LNCAP (cell line): ENCODE measurements at regions not wholly inside any gene's neighbourhood (a gene's known extent, or its start where the extent isn't known, plus 50 kb on each side); places are given as distances from the start of the nearest gene placed in this dataset.

Experiments
- CTCF ChIP-seq: fragments of 450-650 bp; IDR thresholded peaks from 2 replicates; pipeline ENCODE4 v1.5.1; 2017; ENCODE audit warnings: mild to moderate bottlenecking

GRCh38 chr12:68387338-68387737, 55.2 kb upstream of the MDM1 start:
- TF ChIP-seq CTCF, result no peak

DNA sequence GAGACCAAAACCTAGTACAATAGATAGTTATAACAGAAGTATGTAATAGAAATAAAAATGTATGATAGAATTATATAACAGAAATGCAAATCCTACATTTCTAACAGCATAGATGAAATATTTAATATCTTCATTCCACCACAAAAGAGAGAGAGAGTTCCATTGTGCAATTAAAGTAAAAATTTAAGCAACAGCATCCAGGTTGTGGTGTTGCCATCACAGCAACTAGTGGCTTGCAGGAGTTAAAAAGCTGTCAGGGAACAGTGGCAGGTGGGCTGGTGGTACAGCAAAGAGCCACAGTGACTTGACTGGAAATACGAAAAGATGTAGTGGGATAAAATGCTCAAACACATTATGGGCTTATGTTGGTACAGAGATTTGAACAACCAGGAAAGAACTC, 57.1 kb upstream of the MDM1 start:
- TF ChIP-seq CTCF, result no peak

DNA sequence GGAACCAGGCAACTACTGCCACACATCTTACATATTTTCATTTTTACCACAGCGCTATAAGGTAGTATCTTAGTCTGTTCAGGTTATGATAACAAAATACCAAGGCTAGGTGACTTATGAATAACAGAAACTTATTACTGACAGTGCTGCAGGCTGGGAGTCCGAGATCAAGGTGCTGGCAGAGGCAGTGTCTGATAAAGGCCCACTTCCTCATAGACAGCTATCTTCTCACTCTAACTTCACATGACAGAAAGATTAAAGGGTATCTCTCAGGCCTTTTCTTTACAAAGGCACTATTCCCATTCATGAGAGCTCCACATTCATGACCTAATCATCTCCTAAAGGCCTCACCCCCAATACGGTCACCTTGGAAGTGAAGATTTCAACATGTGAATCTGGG, 59.8 kb upstream of the MDM1 start:
- no peak for TF ChIP-seq CTCF

GRCh38 chr12:68392376-68392775, 60.2 kb upstream of the MDM1 start:
- no peak for TF ChIP-seq CTCF

DNA sequence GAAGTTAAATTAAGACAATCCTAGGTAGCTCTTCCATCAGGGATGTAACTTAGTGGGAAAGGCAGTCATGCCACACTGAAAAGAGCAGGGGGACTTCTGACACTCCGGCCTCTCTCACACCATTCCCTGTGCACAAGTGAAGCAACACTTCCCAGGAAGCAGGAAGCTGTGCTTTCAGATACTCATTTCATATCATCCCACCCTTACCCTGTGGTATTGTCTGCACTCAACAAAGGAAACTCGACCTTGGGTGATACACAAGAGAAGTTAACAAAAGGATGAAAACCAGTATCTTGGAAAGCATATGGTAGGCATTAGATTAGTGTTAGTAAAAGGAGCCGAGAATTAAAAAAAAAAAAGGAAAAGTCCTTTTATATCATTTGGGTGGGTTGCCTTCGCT, 61.3 kb upstream of the MDM1 start:
- no peak for TF ChIP-seq CTCF

- no peak for TF ChIP-seq CTCF
Observed at GRCh38 chr12:68397566-68398158, 65.5 kb upstream of the MDM1 start.

DNA sequence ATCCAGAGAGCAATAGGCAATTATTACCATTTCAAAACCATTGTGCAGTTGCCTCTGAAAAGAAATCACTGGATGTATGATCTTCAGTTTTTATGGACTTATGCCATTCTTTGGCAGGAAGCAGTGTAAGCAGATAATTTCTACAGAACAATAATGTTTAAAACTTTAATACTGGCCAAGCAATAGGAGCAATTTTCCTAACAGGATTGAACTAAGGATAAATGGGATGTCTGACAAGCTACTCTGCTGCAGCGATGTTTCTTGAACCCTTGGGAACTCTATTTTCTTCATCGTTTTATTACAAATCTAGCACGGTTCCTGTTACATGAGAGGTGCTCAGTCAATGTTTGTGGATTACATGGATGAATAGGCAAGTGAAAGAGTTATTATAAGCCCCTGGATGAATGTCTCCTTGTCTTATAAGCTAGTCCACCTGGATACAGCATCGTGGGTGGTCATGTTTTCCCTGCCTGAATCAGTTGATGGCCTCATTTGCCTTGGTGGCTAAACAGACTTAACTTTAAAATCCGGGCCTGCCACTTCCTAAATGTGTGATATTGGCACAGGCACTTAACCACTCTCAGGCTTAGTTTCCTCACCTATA, 68.2 kb upstream of the MDM1 start:
- no peak for TF ChIP-seq CTCF

- no peak for TF ChIP-seq CTCF
Observed at GRCh38 chr12:68402422-68402821, 70.3 kb upstream of the MDM1 start.
